ENCODE measurements at regions not wholly inside any gene's neighbourhood (a gene's known extent, or its start where the extent isn't known, plus 50 kb on each side); places are given as distances from the start of the nearest gene placed in this dataset.
"Not testable (repeated sequence)": the region's sequence is repeated elsewhere in the genome, so short reads cannot be mapped to it uniquely, and the experiment has no call there.

GRCh38 chr7:17053164-17053563 is 171.4 kb upstream of the AGR3 start:
- DNase-seq, result not testable (repeated sequence)

- no peak for DNase-seq
Observed at GRCh38 chr7:17054206-17054605, 172.4 kb upstream of the AGR3 start.

- DNase-seq, result no peak
Observed at GRCh38 chr7:17054836-17055235, 173.1 kb upstream of the AGR3 start.

GRCh38 chr7:17055596-17055995 is 173.8 kb upstream of the AGR3 start:
- DNase-seq, result no peak

GRCh38 chr7:17056491-17057142 is 174.8 kb upstream of the AGR3 start:
- DNase-seq, result no peak

- DNase-seq, result no peak
Observed at GRCh38 chr7:17057143-17057509, 175.3 kb upstream of the AGR3 start.

GRCh38 chr7:17058568-17058967 is 176.8 kb upstream of the AGR3 start:
- no peak for DNase-seq

GRCh38 chr7:17060051-17060450 is 178.3 kb upstream of the AGR3 start:
- no peak for DNase-seq

GRCh38 chr7:17061443-17061842 is 179.7 kb upstream of the AGR3 start:
- no peak for DNase-seq

- no peak for DNase-seq
Observed at GRCh38 chr7:17062151-17063044, 180.6 kb upstream of the AGR3 start.

GRCh38 chr7:17063045-17063383 is 181.2 kb upstream of the AGR3 start:
- no peak for DNase-seq

GRCh38 chr7:17067691-17068090 is 185.9 kb upstream of the AGR3 start:
- DNase-seq, result no peak

- DNase-seq, result no peak
Observed at GRCh38 chr7:17069146-17069545, 187.4 kb upstream of the AGR3 start.

- DNase-seq, result no peak
Observed at GRCh38 chr7:17070231-17070708, 188.5 kb upstream of the AGR3 start.

- no peak for DNase-seq
Observed at GRCh38 chr7:17071866-17072265, 190.1 kb upstream of the AGR3 start.

GRCh38 chr7:17075601-17076255 is 193.9 kb upstream of the AGR3 start:
- no peak for DNase-seq

GRCh38 chr7:17078298-17078697 is 196.5 kb upstream of the AGR3 start:
- DNase-seq, result no peak

- DNase-seq, result no peak
Observed at GRCh38 chr7:17083392-17084165, 201.8 kb upstream of the AGR3 start.

GRCh38 chr7:17084166-17084475 is 202.3 kb upstream of the AGR3 start:
- no peak for DNase-seq

GRCh38 chr7:17085186-17085585 is 203.4 kb upstream of the AGR3 start:
- DNase-seq, result no peak

- DNase-seq, result no peak
Observed at GRCh38 chr7:17086403-17086802, 204.6 kb upstream of the AGR3 start.

GRCh38 chr7:17090751-17091150 is 207.7 kb upstream of the AHR start:
- no peak for DNase-seq

GRCh38 chr7:17093461-17093860 is 205.0 kb upstream of the AHR start:
- no peak for DNase-seq

Data from right kidney (tissue), 1 donor.